Lower leg skin (tissue), 4 donors: ENCODE measurements at regions not wholly inside any gene's neighbourhood (a gene's known extent, or its start where the extent isn't known, plus 50 kb on each side); places are given as distances from the start of the nearest gene placed in this dataset.

Experiments used
- DNase-seq, 2 donors: peaks; one replicate each; pipeline ENCODE4 v3.0.0-alpha.2; 2019; ENCODE audit warnings: low spot score in 2 of 2
- H3K4me3 ChIP-seq: fragments of 200-600 bp; sonication (generic); 2 replicates; pipeline ENCODE4 v1.5.1; 2017; ENCODE audit warnings: mild to moderate bottlenecking, low read depth; ENCODE audit not compliant: poor library complexity, severe bottlenecking
- CTCF ChIP-seq, 3 donors: fragments of 450-650 bp; IDR thresholded peaks; one replicate each; pipeline ENCODE4 v1.5.1; 2016; ENCODE audit warnings: antibody characterized with exemption in 3 of 3, mild to moderate bottlenecking in 3 of 3, moderate library complexity in 2 of 3
- POLR2A ChIP-seq, 2 donors: fragments of 450-650 bp; IDR thresholded peaks; one replicate each; pipeline ENCODE4 v1.6.1; 2016 to 2017; ENCODE audit warnings: antibody characterized with exemption in 2 of 2, mild to moderate bottlenecking in 1 of 2, moderate library complexity in 1 of 2
- WGBS, 2 donors: methylation state at CpG; one replicate each; pipeline ENCODE4 v1.1.5; 2018; 5-methylcytosine and 5-hydroxymethylcytosine counted together
- intact Hi-C: fragments of 100-400 bp; cut with DNase I; formaldehyde crosslinking; loops from one replicate; pipeline ENCODE4 v1.15.0; 2023; ENCODE audit warnings: low total_unique reads

GRCh38 chr6:51487937-51488336, 599.5 kb downstream of the PKHD1 start:
- intact Hi-C loops: no loop called here
- H3K4me3 ChIP-seq: no peak overlapping the region
- 93 to 94% methylated on average over 3 of the region's 3 CpGs for WGBS, 2 donors
- no peak for DNase-seq
- TF ChIP-seq CTCF (IDR thresholded peaks at IDR 0.05): no peak
- no peak for TF ChIP-seq POLR2A (IDR thresholded peaks at IDR 0.05)

GRCh38 chr6:51489133-51489532, 598.3 kb downstream of the PKHD1 start:
- intact Hi-C loops: no loop called here
- no peak for TF ChIP-seq CTCF (IDR thresholded peaks at IDR 0.05)
- TF ChIP-seq POLR2A (IDR thresholded peaks at IDR 0.05): no peak
- 53 to 64% methylated on average over 2 of the region's 2 CpGs for WGBS, 2 donors
- H3K4me3 ChIP-seq: no peak overlapping the region
- DNase-seq: no peak

- 44 to 62% methylated on average over 1 of the region's 1 CpG for WGBS, 2 donors
- H3K4me3 ChIP-seq: no peak overlapping the region
- intact Hi-C loops: no loop called here
- no peak for DNase-seq
- TF ChIP-seq CTCF (IDR thresholded peaks at IDR 0.05) (no peak), POLR2A (IDR thresholded peaks at IDR 0.05) (no peak)
These were observed 597.3 kb downstream of the PKHD1 start for GRCh38 chr6:51490101-51490500.

- intact Hi-C loops: no loop called here
- H3K4me3 ChIP-seq: no peak overlapping the region
- TF ChIP-seq POLR2A (IDR thresholded peaks at IDR 0.05): no peak
- no peak for TF ChIP-seq CTCF (IDR thresholded peaks at IDR 0.05)
- 61 to 65% methylated on average over 5 of the region's 5 CpGs for WGBS, 2 donors
- DNase-seq: no peak
These were observed 593.1 kb downstream of the PKHD1 start for GRCh38 chr6:51494342-51494741.

- no peak for TF ChIP-seq CTCF (IDR thresholded peaks at IDR 0.05)
- TF ChIP-seq POLR2A (IDR thresholded peaks at IDR 0.05): no peak
- no peak for DNase-seq
- no peak overlapping the region for H3K4me3 ChIP-seq
- intact Hi-C loops: no loop called here
- 19 to 22% methylated on average over 4 of the region's 4 CpGs for WGBS, 2 donors
These were observed 592.3 kb downstream of the PKHD1 start for GRCh38 chr6:51495096-51495495.

- no peak overlapping the region for H3K4me3 ChIP-seq
- no peak for DNase-seq
- intact Hi-C loops: no loop called here
- WGBS, 2 donors: 51 to 54% methylated on average over 3 of the region's 3 CpGs
- TF ChIP-seq POLR2A (IDR thresholded peaks at IDR 0.05): no peak
- no peak for TF ChIP-seq CTCF (IDR thresholded peaks at IDR 0.05)
These were observed 591.6 kb downstream of the PKHD1 start for GRCh38 chr6:51495610-51496396.
